SK-MEL-5 (cell line): ENCODE measurements at regions not wholly inside any gene's neighbourhood (a gene's known extent, or its start where the extent isn't known, plus 50 kb on each side); places are given as distances from the start of the nearest gene placed in this dataset.
"Not testable (repeated sequence)": the region's sequence is repeated elsewhere in the genome, so short reads cannot be mapped to it uniquely, and the experiment has no call there.

Experiments
- DNase-seq: peaks from one replicate; pipeline ENCODE4 v3.0.0-alpha.2; 2016; ENCODE audit warnings: low read depth, low spot score
- in situ Hi-C: cut with HindIII; loops from 2 replicates; pipeline ENCODE4 v1.10.0; 2016; ENCODE audit warnings: low sequenced_read_pairs, high pct_unique_total_duplicates, low pct_unique_long_range_greater_than_20kb

GRCh38 chr16:26816885-26817571 is 249.7 kb upstream of the C16orf82 start:
- no peak for DNase-seq
- in situ Hi-C loops = no loop called here

GRCh38 chr16:26818393-26818792 is 248.3 kb upstream of the C16orf82 start:
- no peak for DNase-seq
- in situ Hi-C loops = no loop called here

GRCh38 chr16:26824469-26824868 is 242.3 kb upstream of the C16orf82 start:
- in situ Hi-C loops = no loop called here
- DNase-seq = no peak

- DNase-seq = no peak
- in situ Hi-C loops = no loop called here
Measured at GRCh38 chr16:26826500-26826899, 240.2 kb upstream of the C16orf82 start.

GRCh38 chr16:26827386-26827785 is 239.3 kb upstream of the C16orf82 start:
- no peak for DNase-seq
- in situ Hi-C loops = no loop called here

GRCh38 chr16:26830428-26831127 is 236.1 kb upstream of the C16orf82 start:
- in situ Hi-C loops = no loop called here

GRCh38 chr16:26836114-26836513 is 230.6 kb upstream of the C16orf82 start:
- DNase-seq, in situ Hi-C loops: not testable (repeated sequence)

More at GRCh38 chr16:26830428-26831127, 236.1 kb upstream of the C16orf82 start:
- DNase-seq = no peak

GRCh38 chr16:26838931-26839330 is 227.8 kb upstream of the C16orf82 start:
- in situ Hi-C loops = no loop called here
- no peak for DNase-seq

- DNase-seq = no peak
- in situ Hi-C loops = no loop called here
Measured at GRCh38 chr16:26840691-26841090, 226.0 kb upstream of the C16orf82 start.

GRCh38 chr16:26856271-26856670 is 210.5 kb upstream of the C16orf82 start:
- no peak for DNase-seq
- in situ Hi-C loops = no loop called here

- in situ Hi-C loops = no loop called here
- no peak for DNase-seq
Measured at GRCh38 chr16:26856791-26857190, 209.9 kb upstream of the C16orf82 start.

GRCh38 chr16:26857371-26857770 is 209.4 kb upstream of the C16orf82 start:
- DNase-seq = no peak
- in situ Hi-C loops = no loop called here

GRCh38 chr16:26860506-26860905 is 206.2 kb upstream of the C16orf82 start:
- no peak for DNase-seq

GRCh38 chr16:26863931-26864330 is 202.8 kb upstream of the C16orf82 start:
- no peak for DNase-seq
- in situ Hi-C loops = no loop called here

More at GRCh38 chr16:26860506-26860905, 206.2 kb upstream of the C16orf82 start:
- in situ Hi-C loops = no loop called here

GRCh38 chr16:26874318-26874717 is 192.4 kb upstream of the C16orf82 start:
- DNase-seq, in situ Hi-C loops: not testable (repeated sequence)

GRCh38 chr16:26877421-26877820 is 189.3 kb upstream of the C16orf82 start:
- in situ Hi-C loops = no loop called here
- DNase-seq = no peak

- in situ Hi-C loops = no loop called here
- no peak for DNase-seq
Measured at GRCh38 chr16:26885674-26886073, 181.1 kb upstream of the C16orf82 start.

GRCh38 chr16:26889740-26890139 is 177.0 kb upstream of the C16orf82 start:
- no peak for DNase-seq
- in situ Hi-C loops = no loop called here

- DNase-seq = no peak
- in situ Hi-C loops = no loop called here
Measured at GRCh38 chr16:26898200-26898599, 168.5 kb upstream of the C16orf82 start.
